ENCODE measurements at regions not wholly inside any gene's neighbourhood (a gene's known extent, or its start where the extent isn't known, plus 50 kb on each side); places are given as distances from the start of the nearest gene placed in this dataset.

- TF ChIP-seq ZNF302 (CRISPR knock-in tag; IDR thresholded peaks at IDR 0.05) (no peak), POLR2AphosphoS2 (conservative IDR thresholded peaks at IDR 0.05; ENCODE audit: low read length) (no peak), POLR2A (IDR thresholded peaks at IDR 0.05; ENCODE audit: low read length) (no peak), MAFK (IDR thresholded peaks at IDR 0.05; ENCODE audit: partially characterized antibody) (no peak)
Measured at GRCh38 chr2:41880561-41881243, 167.1 kb upstream of the PKDCC start.

Data from A549 (cell line).